Endothelial cell of umbilical vein (primary cell): ENCODE measurements at regions not wholly inside any gene's neighbourhood (a gene's known extent, or its start where the extent isn't known, plus 50 kb on each side); places are given as distances from the start of the nearest gene placed in this dataset.

Experiments used
- BruUV-seq: library from RNA; stranded (reverse); fragments of 400-500 nt; replicated peaks from 2 replicates; lab custom pipeline; 2021; lab: Mats Ljungman, UMichigan
- CTCF ChIA-PET: fragments of 300-600, 350-600 bp; sonication (Branson Sonifier 250); formaldehyde crosslinking; loops from one replicate; lab custom pipeline; 2021; ENCODE audit warnings: antibody characterized with exemption, inconsistent platforms; lab: Charles Lee
- POLR2A ChIA-PET: fragments of 300-600, 350-600 bp; sonication (Branson Sonifier 250); formaldehyde crosslinking; loops from one replicate; lab custom pipeline; 2021; ENCODE audit warnings: antibody characterized with exemption, inconsistent platforms; lab: Charles Lee
- DNase-seq: peaks from one replicate; pipeline ENCODE4 v3.0.0-alpha.2; 2011; ENCODE audit warnings: low read depth, low spot score
- FAIRE-seq: peaks from 2 replicates; lab custom pipeline; 2011; peaks lifted over from hg19 to GRCh38; lab: Jason Lieb, UNC
- H2AFZ ChIP-seq: 2 replicates; pipeline ENCODE4 v1.6.0; 2012; ENCODE audit warnings: low read depth, low read length, control low read depth, inconsistent platforms
- H3K27ac ChIP-seq: 2 replicates; pipeline ENCODE4 v1.5.1; 2011; ENCODE audit warnings: low read depth, mild to moderate bottlenecking, control low read depth, low read length, moderate library complexity; ENCODE audit not compliant: insufficient read depth
- H3K27me3 ChIP-seq, 2 experiments: 2 replicates each; pipeline versions ENCODE4 v1.6.0 to v1.6.1; 2011; ENCODE audit warnings: low read length in 2 of 2, mixed read lengths in 1 of 2; ENCODE audit not compliant: control insufficient read depth in 2 of 2, insufficient read depth in 2 of 2
- H3K36me3 ChIP-seq, 2 experiments: 2 replicates in 1 of 2; 3 replicates in 1 of 2; pipeline ENCODE4 v1.5.1; 2011; ENCODE audit warnings: low read length in 2 of 2, mild to moderate bottlenecking in 1 of 2, moderate library complexity in 1 of 2; ENCODE audit not compliant: control insufficient read depth in 2 of 2, insufficient read depth in 2 of 2; ENCODE audit errors: extremely low read depth in 1 of 2
- H3K4me1 ChIP-seq: 3 replicates; pipeline ENCODE4 v1.5.1; 2011; ENCODE audit warnings: mild to moderate bottlenecking, low read length; ENCODE audit not compliant: control insufficient read depth, insufficient read depth; ENCODE audit errors: extremely low read depth
- H3K4me2 ChIP-seq: 2 replicates; pipeline ENCODE4 v1.6.1; 2011; ENCODE audit warnings: low read length, control low read depth, mixed read lengths; ENCODE audit not compliant: insufficient read depth
- H3K4me3 ChIP-seq, 3 experiments: fragments of 200-600 bp in 1 of 3; sonication (generic), shearing (Covaris generic) in 1 of 3; replicated peaks in 1 of 3; 2 replicates each; pipeline ENCODE4 v1.5.1; 2011 to 2016; ENCODE audit warnings: control low read depth in 3 of 3, low read length in 3 of 3, mild to moderate bottlenecking in 2 of 3, inconsistent platforms in 1 of 3, low read depth in 1 of 3, moderate library complexity in 1 of 3; ENCODE audit not compliant: insufficient read depth in 1 of 3
- H3K79me2 ChIP-seq: 2 replicates; pipeline ENCODE4 v1.6.0; 2012; ENCODE audit warnings: low read length, inconsistent platforms; ENCODE audit not compliant: control insufficient read depth, insufficient read depth
- H3K9ac ChIP-seq: replicated peaks from 2 replicates; pipeline ENCODE3; 2011; ENCODE audit warnings: low read length, control low read depth; ENCODE audit not compliant: insufficient read depth; ENCODE audit errors: extremely low read depth
- H3K9me1 ChIP-seq: replicated peaks from 3 replicates; pipeline ENCODE4 v1.6.0; 2011; ENCODE audit warnings: mild to moderate bottlenecking, low read length; ENCODE audit not compliant: control insufficient read depth, insufficient read depth; ENCODE audit errors: extremely low read depth
- H3K9me3 ChIP-seq: replicated peaks from 2 replicates; pipeline ENCODE4 v1.5.1; 2012; ENCODE audit warnings: low read length, inconsistent platforms; ENCODE audit not compliant: control insufficient read depth, insufficient read depth
- H4K20me1 ChIP-seq: replicated peaks from 2 replicates; pipeline ENCODE3; 2011; ENCODE audit warnings: mild to moderate bottlenecking, low read length; ENCODE audit not compliant: control insufficient read depth, insufficient read depth; ENCODE audit errors: extremely low read depth
- EZH2 ChIP-seq: IDR thresholded peaks from 2 replicates; pipeline ENCODE4 v1.6.1; 2012; ENCODE audit warnings: borderline replicate concordance, low read depth, mild to moderate bottlenecking, moderate library complexity, low read length, inconsistent platforms; ENCODE audit not compliant: severe bottlenecking
- FOS ChIP-seq: IDR thresholded peaks from 2 replicates; pipeline ENCODE4 v1.6.1; 2011; ENCODE audit warnings: mild to moderate bottlenecking, low read length, moderate library complexity, borderline replicate concordance; ENCODE audit not compliant: insufficient read depth
- GATA2 ChIP-seq: IDR thresholded peaks from 2 replicates; pipeline ENCODE4 v1.7.0; 2011; ENCODE audit warnings: low read depth, mild to moderate bottlenecking, moderate library complexity, mixed read lengths, low read length; ENCODE audit not compliant: insufficient read length, insufficient read depth
- JUN ChIP-seq: IDR thresholded peaks from 2 replicates; pipeline ENCODE4 v1.6.1; 2011; ENCODE audit warnings: borderline replicate concordance, low read depth; ENCODE audit not compliant: insufficient read length, insufficient read depth
- MAX ChIP-seq: IDR thresholded peaks from 2 replicates; pipeline ENCODE4 v1.6.1; 2011; ENCODE audit not compliant: insufficient read depth, insufficient read length
- MYC ChIP-seq: IDR thresholded peaks from one replicate; pipeline ENCODE4 v1.6.1; 2011; ENCODE audit warnings: mild to moderate bottlenecking, low read depth, low read length
- POLR2A ChIP-seq: IDR thresholded peaks from 2 replicates; pipeline ENCODE4 v1.6.1; 2012; ENCODE audit warnings: low read depth, mild to moderate bottlenecking, control low read depth, low read length
- POLR2AphosphoS5 ChIP-seq: IDR thresholded peaks from 2 replicates; pipeline ENCODE4 v1.6.1; 2012; ENCODE audit warnings: low read depth, mild to moderate bottlenecking, control low read depth, low read length, moderate library complexity; ENCODE audit not compliant: insufficient read depth
- dilution Hi-C: fragments of 300-500 bp; cut with MboI; formaldehyde crosslinking; loops from one replicate; pipeline ENCODE4 v1.15.0; 2019; ENCODE audit warnings: low sequenced_read_pairs; ENCODE audit not compliant: extremely low pct_ligation_motif_present
- intact Hi-C: fragments of 100-400 bp; cut with micrococcal nuclease; formaldehyde crosslinking; loops from one replicate; pipeline ENCODE4 v1.10.0; 2022
- TF ChIP-seq, protein P1 (sequence below), 2 donors: IDR thresholded peaks; 1 replicate in 1 of 2; 2 replicates in 1 of 2; pipeline ENCODE4 v1.5.1; 2011; ENCODE audit warnings: low read length in 2 of 2, mild to moderate bottlenecking in 2 of 2, moderate library complexity in 2 of 2, control low read depth in 1 of 2, inconsistent platforms in 1 of 2, low read depth in 1 of 2; ENCODE audit not compliant: insufficient read depth in 1 of 2; ENCODE audit errors: extremely low read depth in 1 of 2

- Histone ChIP-seq H4K20me1 (no peaks in the 10 kb centered on the region), H3K27me3 (no peaks in the 10 kb centered on the region), H3K4me1 (peaks cover 2% of the 10 kb centered on the region), H3K9me3 (no peaks in the 10 kb centered on the region), H3K4me2 (no peak overlapping the region), H3K9ac (no peak overlapping the region), H3K27ac (no peak overlapping the region), H3K9me1 (no peaks in the 10 kb centered on the region), H3K4me3 (no peak overlapping the region), H3K36me3 (no peaks in the 10 kb centered on the region), H3K79me2 (no peaks in the 10 kb centered on the region), H2AFZ (no peak overlapping the region)
- POLR2A ChIA-PET, result no interaction called here
- dilution Hi-C loops, result no loop called here
- FAIRE-seq, result no peak
- CTCF ChIA-PET, result interaction anchor here (1.1 to 1.2 kb wide), 2 partner anchors 13 to 541 kb away, joined by 3 read pairs; no protein-coding TSS in a partner anchor
- BruUV-seq, result no TSS peak
- TF ChIP-seq EZH2 (no peak), FOS (no peak)
- intact Hi-C loops, result no loop called here
- no peak for DNase-seq
Measured at GRCh38 chr4:136562834-136563233, 969.5 kb downstream of the PCDH18 start.

- Histone ChIP-seq H3K36me3 (no peaks in the 10 kb centered on the region), H3K4me1 (peaks cover 11% of the 10 kb centered on the region), H3K27me3 (no peaks in the 10 kb centered on the region), H4K20me1 (no peaks in the 10 kb centered on the region), H3K9me1 (no peaks in the 10 kb centered on the region), H3K79me2 (no peaks in the 10 kb centered on the region), H3K4me3 (no peak overlapping the region), H3K4me2 (no peak overlapping the region), H3K9ac (no peak overlapping the region), H3K27ac (no peak overlapping the region), H3K9me3 (no peaks in the 10 kb centered on the region), H2AFZ (no peak overlapping the region)
- POLR2A ChIA-PET, result no interaction called here
- DNase-seq (no peak), FAIRE-seq (no peak)
- CTCF ChIA-PET, result no interaction called here
- dilution Hi-C loops, result no loop called here
- TF ChIP-seq FOS (no peak), JUN (no peak), EZH2 (no peak), POLR2A (no peak), MAX (no peak), MYC (no peak), POLR2AphosphoS5 (no peak), GATA2 (no peak)
- TF ChIP-seq, protein P1, sequence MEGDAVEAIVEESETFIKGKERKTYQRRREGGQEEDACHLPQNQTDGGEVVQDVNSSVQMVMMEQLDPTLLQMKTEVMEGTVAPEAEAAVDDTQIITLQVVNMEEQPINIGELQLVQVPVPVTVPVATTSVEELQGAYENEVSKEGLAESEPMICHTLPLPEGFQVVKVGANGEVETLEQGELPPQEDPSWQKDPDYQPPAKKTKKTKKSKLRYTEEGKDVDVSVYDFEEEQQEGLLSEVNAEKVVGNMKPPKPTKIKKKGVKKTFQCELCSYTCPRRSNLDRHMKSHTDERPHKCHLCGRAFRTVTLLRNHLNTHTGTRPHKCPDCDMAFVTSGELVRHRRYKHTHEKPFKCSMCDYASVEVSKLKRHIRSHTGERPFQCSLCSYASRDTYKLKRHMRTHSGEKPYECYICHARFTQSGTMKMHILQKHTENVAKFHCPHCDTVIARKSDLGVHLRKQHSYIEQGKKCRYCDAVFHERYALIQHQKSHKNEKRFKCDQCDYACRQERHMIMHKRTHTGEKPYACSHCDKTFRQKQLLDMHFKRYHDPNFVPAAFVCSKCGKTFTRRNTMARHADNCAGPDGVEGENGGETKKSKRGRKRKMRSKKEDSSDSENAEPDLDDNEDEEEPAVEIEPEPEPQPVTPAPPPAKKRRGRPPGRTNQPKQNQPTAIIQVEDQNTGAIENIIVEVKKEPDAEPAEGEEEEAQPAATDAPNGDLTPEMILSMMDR (IDR thresholded peaks at IDR 0.05; ENCODE audit: extremely low read depth in 1 of 2, insufficient read depth in 1 of 2, low read depth in 1 of 2, low read length in 2 of 2), result no peak
- intact Hi-C loops, result no loop called here
- BruUV-seq, result no TSS peak
Measured at GRCh38 chr4:136558940-136559494, 973.3 kb downstream of the PCDH18 start.
